H1 (cell line): ENCODE measurements at regions not wholly inside any gene's neighbourhood (a gene's known extent, or its start where the extent isn't known, plus 50 kb on each side); places are given as distances from the start of the nearest gene placed in this dataset.

Experiments
- ASH2L ChIP-seq: fragments of 200-600, 300-600 bp; sonication (generic); IDR thresholded peaks from one replicate; pipeline ENCODE4 v1.7.1; 2017; ENCODE audit warnings: low read length
- CREB1 ChIP-seq: IDR thresholded peaks from 2 replicates; pipeline ENCODE4 v1.6.1; 2012; ENCODE audit warnings: inconsistent platforms
- EP300 ChIP-seq, 2 experiments: IDR thresholded peaks; 1 replicate in 1 of 2; 2 replicates in 1 of 2; pipeline ENCODE4 v1.6.1; 2011 to 2012; ENCODE audit warnings: low read depth in 2 of 2, low read length in 2 of 2, mild to moderate bottlenecking in 2 of 2, borderline replicate concordance in 1 of 2, inconsistent platforms in 1 of 2, moderate library complexity in 1 of 2
- EZH2 ChIP-seq: fragments of 200-600 bp; sonication (generic); IDR thresholded peaks from 2 replicates; pipeline ENCODE4 v1.7.1; 2012; ENCODE audit warnings: low read depth, mild to moderate bottlenecking, moderate library complexity, low read length, inconsistent platforms; ENCODE audit not compliant: severe bottlenecking
- POU5F1 ChIP-seq: IDR thresholded peaks from 2 replicates; pipeline ENCODE4 v1.6.1; 2011; ENCODE audit warnings: low read depth, mild to moderate bottlenecking, low read length, moderate library complexity
- SIRT6 ChIP-seq: IDR thresholded peaks from one replicate; pipeline ENCODE4 v1.7.1; 2012; ENCODE audit warnings: low read length, inconsistent platforms
- TCF12 ChIP-seq: IDR thresholded peaks from 2 replicates; pipeline ENCODE4 v1.6.1; 2011; ENCODE audit warnings: low read depth, mild to moderate bottlenecking, low read length
- USF2 ChIP-seq: IDR thresholded peaks from 2 replicates; pipeline ENCODE4 v1.6.1; 2011; ENCODE audit warnings: low read length, improper control_type of control experiment

GRCh38 chr7:131173145-131173890, 154.4 kb upstream of the MKLN1 start (continued):
- TF ChIP-seq EZH2, result no peak
- no peak for TF ChIP-seq EP300 (IDR thresholded peaks at IDR 0.05; ENCODE audit: borderline replicate concordance in 1 of 2, low read depth in 2 of 2, low read length in 2 of 2)
- TF ChIP-seq USF2, result no peak
- no peak for TF ChIP-seq ASH2L
- no peak for TF ChIP-seq TCF12
- no peak for TF ChIP-seq SIRT6
- no peak for TF ChIP-seq POU5F1
- TF ChIP-seq CREB1, result no peak
